Kidney epithelial cell (primary cell): ENCODE measurements at regions not wholly inside any gene's neighbourhood (a gene's known extent, or its start where the extent isn't known, plus 50 kb on each side); places are given as distances from the start of the nearest gene placed in this dataset.
A peak's percentile ranks its signal among the peaks of the same experiment; 100 is the strongest.

Experiments used
- DNase-seq: peaks from one replicate; pipeline ENCODE4 v3.0.0-alpha.2; 2010; ENCODE audit warnings: low read depth
- H3K27me3 ChIP-seq: 2 replicates; pipeline ENCODE4 v1.6.0; 2011; ENCODE audit warnings: low read length; ENCODE audit not compliant: control insufficient read depth, insufficient read depth
- H3K36me3 ChIP-seq: 2 replicates; pipeline ENCODE4 v1.5.1; 2011; ENCODE audit warnings: low read length; ENCODE audit not compliant: control insufficient read depth, insufficient read depth
- H3K4me3 ChIP-seq: 2 replicates; pipeline ENCODE4 v1.5.1; 2011; ENCODE audit warnings: low read depth, mild to moderate bottlenecking, control low read depth, low read length
- CTCF ChIP-seq: IDR thresholded peaks from 2 replicates; pipeline ENCODE4 v1.5.1; 2011; ENCODE audit warnings: mild to moderate bottlenecking, moderate library complexity, low read length, control low read depth, inconsistent platforms; ENCODE audit not compliant: insufficient read depth, poor library complexity, severe bottlenecking

GRCh38 chr3:102105193-102105592 lies 255.9 kb downstream of the NFKBIZ start:
- no peak for DNase-seq
- H3K4me3 ChIP-seq: no peak overlapping the region
- H3K27me3 ChIP-seq: no peaks in the 10 kb centered on the region
- H3K36me3 ChIP-seq: no peaks in the 10 kb centered on the region
- TF ChIP-seq CTCF: no peak

DNA sequence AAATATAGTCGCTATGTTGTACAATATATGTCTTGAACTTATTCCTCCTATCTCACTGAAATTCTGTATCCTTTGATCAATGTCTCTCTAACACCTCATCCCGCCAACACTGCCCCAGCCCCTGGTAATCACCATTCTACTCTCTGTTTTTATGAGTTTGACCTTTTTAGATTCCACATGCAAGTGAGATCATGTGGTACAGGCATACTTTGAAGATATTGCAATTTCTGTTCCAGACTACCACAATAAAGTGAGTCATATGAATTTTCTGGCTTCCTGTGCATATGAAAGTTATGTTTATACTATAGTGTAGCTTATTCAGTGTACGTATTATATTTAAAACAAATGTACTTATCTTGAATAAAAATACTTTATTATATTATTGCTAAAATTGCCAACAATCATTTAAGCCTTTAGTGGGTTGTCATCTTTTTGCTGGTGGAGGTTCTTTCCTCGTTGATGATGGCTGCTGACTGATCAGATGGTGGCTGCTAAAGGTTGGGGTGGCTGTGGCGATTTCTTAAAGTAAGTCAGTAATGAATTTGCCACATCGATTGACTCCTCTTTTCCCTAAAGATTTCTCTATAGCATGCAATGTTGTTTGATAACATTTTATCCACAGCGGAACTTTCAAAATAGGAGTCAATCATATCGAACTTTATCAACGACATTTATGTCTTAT lies 257.2 kb downstream of the NFKBIZ start:
- no peak for DNase-seq

GRCh38 chr3:102112704-102113230 lies 263.5 kb downstream of the NFKBIZ start:
- DNase-seq: no peak
- H3K27me3 ChIP-seq: no peaks in the 10 kb centered on the region
- H3K4me3 ChIP-seq: no peak overlapping the region
- H3K36me3 ChIP-seq: no peaks in the 10 kb centered on the region
- TF ChIP-seq CTCF: no peak

More for the DNA sequence above, 257.2 kb downstream of the NFKBIZ start:
- Histone ChIP-seq H3K4me3 (no peak overlapping the region), H3K36me3 (no peaks in the 10 kb centered on the region), H3K27me3 (no peaks in the 10 kb centered on the region)
- TF ChIP-seq CTCF: no peak

- no peaks in the 10 kb centered on the region for H3K27me3 ChIP-seq
- peak; percentile 88 for DNase-seq
- TF ChIP-seq CTCF: no peak
- no peak overlapping the region for H3K4me3 ChIP-seq
- no peaks in the 10 kb centered on the region for H3K36me3 ChIP-seq
These were observed 264.2 kb downstream of the NFKBIZ start for GRCh38 chr3:102113421-102114041.

DNA sequence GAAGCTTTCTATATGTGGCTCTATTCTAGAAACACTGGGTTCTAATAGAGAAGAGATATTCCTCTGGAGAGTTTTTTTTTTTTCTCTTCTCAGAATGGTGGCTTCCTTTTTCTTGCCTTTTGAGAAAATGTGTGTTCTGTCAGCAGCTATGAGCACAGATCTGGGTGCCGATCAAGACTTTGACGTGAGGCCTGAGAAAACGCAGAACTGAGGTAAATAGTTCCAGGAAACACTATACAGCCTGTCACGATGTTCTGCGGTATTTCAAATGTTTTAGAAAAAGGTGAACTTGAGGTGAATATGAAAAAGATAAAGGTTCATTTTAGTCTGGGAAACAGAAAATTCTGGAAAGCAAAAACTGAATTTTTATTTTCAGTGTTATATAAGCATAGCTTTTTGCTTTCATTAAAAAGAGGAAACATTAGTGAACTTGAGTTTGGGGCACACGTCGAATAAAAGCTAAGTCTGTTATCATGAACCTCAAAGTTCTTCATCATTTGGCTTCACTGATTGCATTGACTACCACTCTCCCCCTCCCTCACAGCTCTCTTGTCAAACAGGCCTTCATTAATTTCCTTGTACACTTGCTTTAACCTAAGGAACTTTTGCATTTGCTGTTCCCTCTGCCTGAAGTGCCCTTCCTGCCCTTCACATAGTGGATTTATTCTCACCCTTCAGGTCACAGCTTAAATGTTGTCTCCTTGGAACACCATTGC lies 265.1 kb downstream of the NFKBIZ start:
- no peak for TF ChIP-seq CTCF
- Histone ChIP-seq H3K27me3 (no peaks in the 10 kb centered on the region), H3K36me3 (no peaks in the 10 kb centered on the region), H3K4me3 (no peak overlapping the region)
- no peak for DNase-seq
